Activated CD4-positive, alpha-beta T cell treated with anti-CD3 and anti-CD28 coated beads, Interleukin-2, amount 50 U/mL, for 24 hours (primary cell): ENCODE measurements at regions not wholly inside any gene's neighbourhood (a gene's known extent, or its start where the extent isn't known, plus 50 kb on each side); places are given as distances from the start of the nearest gene placed in this dataset.
"Not testable (repeated sequence)": the region's sequence is repeated elsewhere in the genome, so short reads cannot be mapped to it uniquely, and the experiment has no call there.

Experiments
- DNase-seq, 2 donors: peaks; one replicate each; pipeline ENCODE4 v3.0.0-alpha.2; 2020; ENCODE audit warnings: low read depth in 1 of 2, low spot score in 1 of 2

- DNase-seq, result not testable (repeated sequence)
Measured at GRCh38 chr20:53777402-53777801, 183.8 kb upstream of the ZNF217 start.

DNA sequence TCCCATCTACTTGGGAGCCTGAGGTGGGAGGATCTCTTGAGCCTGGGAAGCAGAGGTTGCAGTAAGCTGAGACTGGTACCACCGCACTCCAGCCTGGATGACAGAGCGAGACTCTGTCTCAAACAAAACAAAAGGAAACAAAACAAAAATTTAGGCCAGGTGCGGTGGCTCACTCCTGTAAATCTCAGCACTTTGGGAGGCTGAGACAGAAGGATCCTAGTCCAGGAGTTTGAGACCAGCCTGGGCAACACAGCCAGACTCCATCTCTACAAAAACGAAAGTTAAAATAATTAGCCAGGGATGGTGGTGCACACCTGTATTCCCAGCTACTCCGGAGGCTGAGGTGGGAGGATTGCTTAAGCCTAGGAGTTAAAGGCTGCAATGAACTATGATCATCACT is 183.2 kb upstream of the ZNF217 start:
- DNase-seq, result no peak

DNA sequence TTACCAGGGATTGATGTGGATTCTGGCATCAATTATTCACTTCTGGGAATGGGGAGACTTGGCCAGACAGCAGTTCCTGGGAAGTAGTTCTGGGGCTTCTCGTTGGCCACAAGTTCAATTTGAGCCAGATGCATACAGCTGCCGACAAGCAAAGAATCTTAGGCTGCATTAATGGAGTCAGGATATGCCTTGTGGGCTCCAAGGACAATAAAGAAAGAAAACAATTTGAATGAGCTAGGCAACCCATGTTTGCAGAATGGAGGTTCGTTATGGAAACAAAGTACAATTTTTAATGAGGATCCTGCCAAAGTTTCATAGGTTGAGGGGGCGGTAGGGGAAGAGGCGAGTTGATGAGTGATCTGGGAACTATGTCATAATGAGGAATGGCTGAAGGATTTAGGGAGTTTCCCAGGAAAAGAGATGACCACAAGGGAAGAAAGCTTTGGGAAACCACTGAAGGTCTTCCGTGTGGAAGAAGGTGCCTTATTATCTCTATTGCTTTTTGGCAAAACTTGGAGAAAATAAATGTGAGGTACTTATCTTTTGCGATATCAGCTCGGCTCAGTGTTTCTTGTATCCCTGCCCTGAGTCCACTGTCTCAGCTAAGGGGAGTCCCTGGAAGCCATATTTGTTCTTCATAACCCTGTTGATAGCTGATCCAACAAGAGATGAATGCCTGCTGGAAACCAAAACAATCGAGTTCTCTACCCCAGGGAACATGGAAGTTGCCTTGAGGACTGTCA is 181.0 kb upstream of the ZNF217 start:
- DNase-seq, result no peak

DNA sequence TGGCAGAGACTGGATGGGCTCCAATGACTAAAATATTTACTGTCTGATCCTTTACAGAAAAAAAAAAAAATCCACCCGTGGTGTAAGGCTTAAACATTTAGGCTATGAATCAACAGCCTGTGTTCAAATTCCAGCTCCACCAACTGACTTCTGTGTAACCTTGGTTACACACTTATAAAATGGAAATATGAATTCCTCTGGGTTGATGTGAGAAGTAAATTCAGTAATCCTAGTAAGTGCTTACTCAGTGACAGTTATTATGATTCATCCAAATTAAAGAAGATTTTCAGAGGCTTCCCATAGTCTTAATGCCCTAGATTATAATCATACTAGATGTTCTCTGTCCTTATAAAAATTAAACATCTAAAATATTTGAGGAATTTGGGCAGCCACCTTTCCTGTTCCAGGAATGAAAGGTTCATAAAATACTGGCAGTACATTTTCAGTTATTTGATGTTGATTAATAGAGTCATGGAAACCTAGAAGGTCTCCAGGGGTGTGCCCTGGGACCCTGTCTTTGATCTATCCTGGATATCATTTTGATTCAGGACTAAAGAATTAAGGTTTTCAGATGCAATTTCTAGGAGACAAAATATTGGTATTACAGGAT is 180.3 kb upstream of the ZNF217 start:
- no peak for DNase-seq

- not testable (repeated sequence) for DNase-seq
Measured at GRCh38 chr20:53773066-53773791, 179.6 kb upstream of the ZNF217 start.

DNA sequence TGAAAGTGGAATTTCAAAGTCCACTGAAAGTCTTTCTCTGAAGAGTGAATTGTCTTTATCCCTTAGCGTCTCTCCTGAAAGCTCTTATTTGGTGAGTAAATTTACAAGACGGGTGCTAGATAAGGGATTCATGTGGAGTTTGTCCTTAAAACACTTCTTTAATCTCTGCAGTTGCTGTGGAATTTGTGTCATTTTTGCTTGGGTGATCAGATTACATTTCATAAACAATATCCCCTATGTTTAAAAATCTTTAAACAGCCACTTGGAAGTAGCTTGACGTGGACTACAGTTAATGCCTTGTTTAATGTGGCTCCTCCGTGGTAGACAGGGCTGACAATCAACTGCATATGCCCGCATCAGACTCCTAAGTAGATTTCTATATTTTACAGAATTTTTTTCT is 175.4 kb upstream of the ZNF217 start:
- DNase-seq, result no peak

DNA sequence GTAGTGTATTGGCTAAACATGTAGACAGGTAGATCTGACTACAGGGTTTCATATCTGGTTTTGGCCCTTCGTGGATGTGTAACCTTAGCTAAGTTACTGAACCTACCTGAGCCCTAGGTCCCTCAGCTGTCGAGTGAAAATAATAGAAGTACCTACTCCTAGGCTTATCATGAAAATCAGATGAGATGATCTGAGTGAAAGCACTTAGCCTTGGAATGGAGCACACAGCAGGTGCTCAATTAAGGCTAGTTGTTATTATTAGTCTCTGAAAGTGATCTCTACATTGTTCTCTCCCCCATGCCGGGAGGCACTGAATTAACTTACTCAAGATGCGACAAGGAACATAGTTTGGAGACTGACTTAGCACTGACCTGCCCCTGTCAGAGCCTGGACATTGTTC is 174.7 kb upstream of the ZNF217 start:
- DNase-seq, result no peak

DNA sequence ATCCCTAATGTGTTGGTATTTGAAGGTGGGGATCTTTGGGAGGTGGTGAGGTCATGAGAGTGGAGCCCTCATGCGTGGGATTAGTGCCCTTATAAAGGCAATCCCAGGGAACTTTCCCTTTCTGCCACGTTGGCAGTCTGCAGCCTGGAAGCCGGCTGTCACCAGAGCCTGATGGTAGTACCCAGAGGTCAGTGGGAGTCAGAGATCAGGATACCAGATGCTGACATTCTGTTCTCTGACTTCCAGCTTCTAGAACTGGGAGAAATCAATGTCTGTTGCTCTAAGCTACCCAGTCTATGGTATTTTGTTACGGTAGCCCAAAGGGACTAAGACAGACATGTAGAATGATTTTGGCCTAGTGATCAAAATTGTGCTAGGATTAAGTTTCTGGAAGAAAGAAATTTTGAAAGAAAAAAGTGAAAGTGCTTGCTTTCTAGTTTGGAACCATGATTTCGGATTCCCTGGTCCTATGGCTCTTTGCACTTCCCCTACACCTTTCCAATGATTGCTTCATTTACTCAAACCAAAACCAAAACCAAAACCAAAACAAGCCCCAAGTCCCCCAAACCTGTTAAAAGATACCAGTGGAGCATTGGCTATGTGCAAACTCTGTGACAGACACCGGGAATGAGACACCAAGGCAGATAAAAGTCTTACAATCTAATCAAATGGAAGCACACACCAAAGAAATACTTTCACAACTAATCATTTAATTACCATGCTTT is 173.7 kb upstream of the ZNF217 start:
- no peak for DNase-seq

DNA sequence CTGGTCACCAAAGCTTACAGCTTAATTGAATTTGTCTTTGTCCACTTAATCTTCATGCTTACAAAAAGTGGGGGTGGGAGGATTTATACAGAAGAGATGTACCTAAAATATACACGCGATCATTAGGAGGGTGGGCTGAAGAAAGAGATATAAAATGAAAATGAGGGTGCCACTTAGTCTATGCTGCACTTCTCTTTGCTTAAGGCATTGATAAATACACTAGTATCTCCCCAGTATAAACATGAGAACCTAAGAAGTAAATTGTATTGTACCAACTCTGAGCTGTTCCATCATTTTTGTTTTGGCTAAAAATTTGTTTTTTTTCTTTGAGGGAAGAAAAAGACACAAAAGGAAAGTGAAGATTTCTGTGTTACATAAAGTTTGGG is 170.8 kb upstream of the ZNF217 start:
- no peak for DNase-seq

GRCh38 chr20:53763707-53764414 is 170.2 kb upstream of the ZNF217 start:
- no peak for DNase-seq

GRCh38 chr20:53762423-53762798 is 168.8 kb upstream of the ZNF217 start:
- not testable (repeated sequence) for DNase-seq

GRCh38 chr20:53760025-53760441 is 166.4 kb upstream of the ZNF217 start:
- no peak for DNase-seq

- no peak for DNase-seq
Measured at GRCh38 chr20:53757472-53757913, 163.9 kb upstream of the ZNF217 start.

- DNase-seq, result no peak
Measured at GRCh38 chr20:53755733-53756531, 162.3 kb upstream of the ZNF217 start.

DNA sequence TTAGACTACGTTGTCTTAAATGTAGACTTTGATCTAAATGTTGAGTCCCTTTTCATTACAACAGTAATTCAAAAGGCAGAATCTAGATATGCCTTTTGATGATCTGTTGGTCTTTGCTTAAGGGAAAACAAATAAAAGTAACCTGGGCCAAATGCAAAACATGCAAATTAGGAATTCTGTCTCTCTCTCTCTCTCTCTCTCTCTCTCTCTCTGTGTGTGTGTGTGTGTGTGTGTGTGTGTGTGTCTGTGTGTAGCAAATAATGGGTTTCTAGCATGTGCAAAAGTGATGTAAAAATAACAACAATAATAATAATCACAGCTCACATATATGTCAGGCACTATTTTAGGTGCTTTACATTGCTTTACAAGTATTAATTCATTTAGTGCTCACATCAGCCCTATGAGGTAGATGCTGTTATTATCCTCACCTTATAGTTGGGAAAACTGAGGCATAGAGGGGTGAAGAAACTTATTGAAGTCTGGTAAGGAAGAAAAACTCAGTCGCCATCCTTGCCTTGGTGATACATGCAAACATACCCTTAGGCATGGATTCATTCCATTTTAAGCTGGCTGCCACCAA is 160.3 kb upstream of the ZNF217 start:
- DNase-seq, result no peak

DNA sequence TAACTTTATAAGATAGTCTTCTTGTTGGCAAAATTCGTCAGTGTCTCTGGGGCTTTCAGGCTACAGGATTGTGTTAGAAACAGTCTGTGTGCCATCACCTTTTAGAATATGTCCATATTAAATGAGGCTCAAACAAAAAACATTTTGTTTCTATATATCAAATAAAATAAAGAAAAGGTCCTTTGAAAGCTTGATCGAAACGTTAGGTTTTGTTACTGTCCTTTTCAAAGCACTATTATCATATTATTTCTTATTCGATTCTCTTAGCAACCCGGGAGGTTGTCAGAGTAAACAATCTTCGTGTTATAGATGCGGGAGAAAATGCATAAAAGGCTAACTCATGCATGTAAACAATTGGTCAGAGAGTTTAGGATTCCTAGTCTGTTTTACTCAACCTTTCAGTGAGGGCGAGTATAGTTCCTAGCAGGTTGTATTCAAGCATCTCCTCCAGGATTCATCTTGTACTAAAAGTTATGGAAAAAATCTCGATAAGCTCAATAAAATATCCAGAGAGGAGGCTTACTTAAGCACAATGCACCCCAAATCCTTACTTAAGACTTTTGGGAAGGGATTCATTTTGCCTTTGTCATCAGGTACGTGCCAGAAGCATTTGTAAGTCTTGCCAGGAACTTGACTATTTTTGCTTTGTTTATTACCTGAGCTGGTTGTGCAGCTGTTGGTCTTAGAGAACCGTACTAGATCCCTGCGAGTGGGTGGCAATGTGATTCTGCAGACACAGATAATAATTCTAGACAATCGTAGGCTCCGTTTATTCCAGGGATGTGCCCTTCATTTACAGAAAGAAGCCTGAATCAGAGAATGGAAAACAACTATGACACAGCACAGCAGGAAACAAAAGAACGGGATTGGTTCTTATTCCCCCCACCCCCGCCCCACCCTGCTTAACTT is 159.6 kb upstream of the ZNF217 start:
- DNase-seq, result no peak

GRCh38 chr20:53752583-53752970 is 158.9 kb upstream of the ZNF217 start:
- DNase-seq, result no peak

- DNase-seq, result no peak
Measured at GRCh38 chr20:53751620-53752318, 158.1 kb upstream of the ZNF217 start.
